ENCODE measurements at regions not wholly inside any gene's neighbourhood (a gene's known extent, or its start where the extent isn't known, plus 50 kb on each side); places are given as distances from the start of the nearest gene placed in this dataset.

- peaks cover 7 to 13% of the 10 kb centered on the region in 2 experiments for H3K27me3 ChIP-seq (ENCODE audit: control insufficient read depth in 2 of 2, insufficient read depth in 2 of 2, low read length in 2 of 2)
- H4K20me1 ChIP-seq (replicated peaks; ENCODE audit: control insufficient read depth, extremely low read depth, insufficient read depth, low read length): no peaks in the 10 kb centered on the region
- no peaks in the 10 kb centered on the region for H3K79me2 ChIP-seq (ENCODE audit: control insufficient read depth, insufficient read depth, low read length)
- dilution Hi-C loops (cut with MboI; ENCODE audit: extremely low pct_ligation_motif_present, low sequenced_read_pairs): no loop called here
- no TSS peak for BruUV-seq (replicated peaks)
- H3K27ac ChIP-seq (ENCODE audit: insufficient read depth, low read depth, low read length): no peak overlapping the region
- H3K9me1 ChIP-seq (replicated peaks; ENCODE audit: control insufficient read depth, extremely low read depth, insufficient read depth, low read length): no peaks in the 10 kb centered on the region
- no peak overlapping the region for H3K9ac ChIP-seq (replicated peaks; ENCODE audit: extremely low read depth, insufficient read depth, low read length)
- ChIA-PET CTCF (interaction anchor here (1.2 to 3.7 kb wide), 3 partner anchors 58 to 330 kb away, joined by 4 to 17 read pairs (median 9); no protein-coding TSS in a partner anchor), POLR2A (no interaction called here)
- H3K36me3 ChIP-seq (ENCODE audit: control insufficient read depth in 2 of 2, extremely low read depth in 1 of 2, insufficient read depth in 2 of 2, low read length in 2 of 2): no peaks in the 10 kb centered on the region
- no peak overlapping the region for H3K4me3 ChIP-seq (replicated peaks in 1 of 3; ENCODE audit: insufficient read depth in 1 of 3, low read depth in 1 of 3, low read length in 3 of 3)
- DNase-seq (ENCODE audit: low read depth, low spot score) (no peak), FAIRE-seq (no peak)
- no peaks in the 10 kb centered on the region for H3K4me1 ChIP-seq (ENCODE audit: control insufficient read depth, extremely low read depth, insufficient read depth, low read length)
- no peak overlapping the region for H2AFZ ChIP-seq (ENCODE audit: low read depth, low read length)
- no peak overlapping the region for H3K4me2 ChIP-seq (ENCODE audit: insufficient read depth, low read length)
- intact Hi-C loops (cut with micrococcal nuclease): no loop called here
- no peaks in the 10 kb centered on the region for H3K9me3 ChIP-seq (replicated peaks; ENCODE audit: control insufficient read depth, insufficient read depth, low read length)
- TF ChIP-seq JUN (IDR thresholded peaks at IDR 0.05; ENCODE audit: borderline replicate concordance, insufficient read depth, insufficient read length, low read depth): no peak
- TF ChIP-seq, protein P1, sequence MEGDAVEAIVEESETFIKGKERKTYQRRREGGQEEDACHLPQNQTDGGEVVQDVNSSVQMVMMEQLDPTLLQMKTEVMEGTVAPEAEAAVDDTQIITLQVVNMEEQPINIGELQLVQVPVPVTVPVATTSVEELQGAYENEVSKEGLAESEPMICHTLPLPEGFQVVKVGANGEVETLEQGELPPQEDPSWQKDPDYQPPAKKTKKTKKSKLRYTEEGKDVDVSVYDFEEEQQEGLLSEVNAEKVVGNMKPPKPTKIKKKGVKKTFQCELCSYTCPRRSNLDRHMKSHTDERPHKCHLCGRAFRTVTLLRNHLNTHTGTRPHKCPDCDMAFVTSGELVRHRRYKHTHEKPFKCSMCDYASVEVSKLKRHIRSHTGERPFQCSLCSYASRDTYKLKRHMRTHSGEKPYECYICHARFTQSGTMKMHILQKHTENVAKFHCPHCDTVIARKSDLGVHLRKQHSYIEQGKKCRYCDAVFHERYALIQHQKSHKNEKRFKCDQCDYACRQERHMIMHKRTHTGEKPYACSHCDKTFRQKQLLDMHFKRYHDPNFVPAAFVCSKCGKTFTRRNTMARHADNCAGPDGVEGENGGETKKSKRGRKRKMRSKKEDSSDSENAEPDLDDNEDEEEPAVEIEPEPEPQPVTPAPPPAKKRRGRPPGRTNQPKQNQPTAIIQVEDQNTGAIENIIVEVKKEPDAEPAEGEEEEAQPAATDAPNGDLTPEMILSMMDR (IDR thresholded peaks at IDR 0.05; ENCODE audit: extremely low read depth in 1 of 2, insufficient read depth in 1 of 2, low read depth in 1 of 2, low read length in 2 of 2): peak in 1 of 2 donors; percentile 7
Observed at GRCh38 chr5:38751103-38751502, 94.7 kb upstream of the OSMR start.

DNA sequence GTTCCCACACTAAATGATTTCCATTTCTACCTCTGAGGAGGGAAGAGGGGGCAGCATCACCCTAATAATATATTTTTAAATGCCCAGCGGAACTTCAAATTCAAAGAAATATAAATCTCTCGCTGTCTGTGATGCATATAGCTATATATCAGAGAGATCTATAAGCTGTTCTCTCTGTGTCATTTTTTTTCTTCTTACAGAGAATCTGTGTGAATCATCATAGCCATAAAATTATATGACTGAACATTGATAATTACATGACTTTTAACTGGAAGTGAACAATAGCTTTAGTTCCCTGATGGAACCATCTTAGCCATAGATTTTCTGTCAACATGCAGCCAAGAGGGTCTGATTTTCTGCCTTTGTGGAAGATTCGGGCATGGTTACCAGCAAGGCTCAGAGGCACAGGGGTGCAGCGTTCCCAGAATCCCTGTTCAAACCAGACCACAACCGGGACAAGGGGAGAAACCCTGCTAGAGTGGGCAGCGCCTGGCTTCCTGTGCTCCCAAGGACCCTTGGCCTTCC lies 93.7 kb upstream of the OSMR start:
- H3K27ac ChIP-seq (ENCODE audit: insufficient read depth, low read depth, low read length): no peak overlapping the region
- H3K9me3 ChIP-seq (replicated peaks; ENCODE audit: control insufficient read depth, insufficient read depth, low read length): no peaks in the 10 kb centered on the region
- dilution Hi-C loops (cut with MboI; ENCODE audit: extremely low pct_ligation_motif_present, low sequenced_read_pairs) (no loop called here), intact Hi-C loops (cut with micrococcal nuclease) (no loop called here)
- no TSS peak for BruUV-seq (replicated peaks)
- DNase-seq (ENCODE audit: low read depth, low spot score): no peak
- no peaks in the 10 kb centered on the region for H4K20me1 ChIP-seq (replicated peaks; ENCODE audit: control insufficient read depth, extremely low read depth, insufficient read depth, low read length)
- ChIA-PET POLR2A (no interaction called here), CTCF (interaction anchor here (2.1 to 3.7 kb wide), 2 partner anchors 57 to 311 kb away, joined by 9 to 17 read pairs; no protein-coding TSS in a partner anchor)
- H2AFZ ChIP-seq (ENCODE audit: low read depth, low read length): no peak overlapping the region
- no peaks in the 10 kb centered on the region for H3K4me1 ChIP-seq (ENCODE audit: control insufficient read depth, extremely low read depth, insufficient read depth, low read length)
- no peak for FAIRE-seq
- no peak overlapping the region for H3K9ac ChIP-seq (replicated peaks; ENCODE audit: extremely low read depth, insufficient read depth, low read length)
- H3K27me3 ChIP-seq (ENCODE audit: control insufficient read depth in 2 of 2, insufficient read depth in 2 of 2, low read length in 2 of 2): peaks cover 7 to 15% of the 10 kb centered on the region in 2 experiments
- H3K79me2 ChIP-seq (ENCODE audit: control insufficient read depth, insufficient read depth, low read length): no peaks in the 10 kb centered on the region
- H3K36me3 ChIP-seq (ENCODE audit: control insufficient read depth in 2 of 2, extremely low read depth in 1 of 2, insufficient read depth in 2 of 2, low read length in 2 of 2): no peaks in the 10 kb centered on the region
- H3K4me2 ChIP-seq (ENCODE audit: insufficient read depth, low read length): no peak overlapping the region
- no peaks in the 10 kb centered on the region for H3K9me1 ChIP-seq (replicated peaks; ENCODE audit: control insufficient read depth, extremely low read depth, insufficient read depth, low read length)
- TF ChIP-seq POLR2A (IDR thresholded peaks at IDR 0.05; ENCODE audit: low read depth, low read length) (no peak), MYC (IDR thresholded peaks at IDR 0.05; ENCODE audit: low read depth, low read length) (no peak), JUN (IDR thresholded peaks at IDR 0.05; ENCODE audit: borderline replicate concordance, insufficient read depth, insufficient read length, low read depth) (no peak), POLR2AphosphoS5 (IDR thresholded peaks at IDR 0.05; ENCODE audit: insufficient read depth, low read depth, low read length) (no peak), FOS (IDR thresholded peaks at IDR 0.05; ENCODE audit: borderline replicate concordance, insufficient read depth, low read length) (no peak), EZH2 (IDR thresholded peaks at IDR 0.05; ENCODE audit: borderline replicate concordance, low read depth, low read length, severe bottlenecking) (no peak), GATA2 (IDR thresholded peaks at IDR 0.05; ENCODE audit: insufficient read depth, insufficient read length, low read depth, low read length) (no peak)
- TF ChIP-seq, protein P1 (IDR thresholded peaks at IDR 0.05; ENCODE audit: extremely low read depth in 1 of 2, insufficient read depth in 1 of 2, low read depth in 1 of 2, low read length in 2 of 2): no peak
- TF ChIP-seq, protein P2, sequence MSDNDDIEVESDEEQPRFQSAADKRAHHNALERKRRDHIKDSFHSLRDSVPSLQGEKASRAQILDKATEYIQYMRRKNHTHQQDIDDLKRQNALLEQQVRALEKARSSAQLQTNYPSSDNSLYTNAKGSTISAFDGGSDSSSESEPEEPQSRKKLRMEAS (IDR thresholded peaks at IDR 0.05; ENCODE audit: insufficient read depth, insufficient read length): no peak
- no peak overlapping the region for H3K4me3 ChIP-seq (replicated peaks in 1 of 3; ENCODE audit: insufficient read depth in 1 of 3, low read depth in 1 of 3, low read length in 3 of 3)
